RCC 7860 (cell line): ENCODE measurements at regions not wholly inside any gene's neighbourhood (a gene's known extent, or its start where the extent isn't known, plus 50 kb on each side); places are given as distances from the start of the nearest gene placed in this dataset.

Source experiments
- DNase-seq: peaks from one replicate; pipeline ENCODE4 v3.0.0-alpha.2; 2015; ENCODE audit warnings: low spot score
- FAIRE-seq: peaks from 2 replicates; lab custom pipeline; 2012; peaks lifted over from hg19 to GRCh38; lab: Jason Lieb, UNC

GRCh38 chr3:137382005-137382594 is 382.0 kb upstream of the SOX14 start:
- no peak for DNase-seq
- no peak for FAIRE-seq

- FAIRE-seq (no peak), DNase-seq (no peak)
Observed at GRCh38 chr3:137385922-137386321, 378.2 kb upstream of the SOX14 start.

- DNase-seq (no peak), FAIRE-seq (no peak)
Observed at GRCh38 chr3:137409584-137409983, 354.5 kb upstream of the SOX14 start.

- DNase-seq: no peak
- no peak for FAIRE-seq
Observed at GRCh38 chr3:137410028-137410427, 354.1 kb upstream of the SOX14 start.

- FAIRE-seq: no peak
Observed at GRCh38 chr3:137420198-137420995, 343.7 kb upstream of the SOX14 start.

GRCh38 chr3:137438561-137438960 is 325.6 kb upstream of the SOX14 start:
- DNase-seq: no peak
- FAIRE-seq: no peak

More at GRCh38 chr3:137420198-137420995, 343.7 kb upstream of the SOX14 start:
- DNase-seq: no peak

GRCh38 chr3:137460944-137461343 is 303.2 kb upstream of the SOX14 start:
- no peak for DNase-seq
- no peak for FAIRE-seq

- no peak for FAIRE-seq
- no peak for DNase-seq
Observed at GRCh38 chr3:137463131-137463530, 301.0 kb upstream of the SOX14 start.

- no peak for FAIRE-seq
Observed at GRCh38 chr3:137464341-137464740, 299.8 kb upstream of the SOX14 start.

GRCh38 chr3:137468446-137468845 is 295.7 kb upstream of the SOX14 start:
- DNase-seq (no peak), FAIRE-seq (no peak)

More at GRCh38 chr3:137464341-137464740, 299.8 kb upstream of the SOX14 start:
- no peak for DNase-seq

- FAIRE-seq (no peak), DNase-seq (no peak)
Observed at GRCh38 chr3:137469263-137469662, 294.9 kb upstream of the SOX14 start.

- DNase-seq (no peak), FAIRE-seq (no peak)
Observed at GRCh38 chr3:137471130-137471529, 293.0 kb upstream of the SOX14 start.

- DNase-seq (no peak), FAIRE-seq (no peak)
Observed at GRCh38 chr3:137471558-137472204, 292.4 kb upstream of the SOX14 start.

- no peak for FAIRE-seq
- DNase-seq: no peak
Observed at GRCh38 chr3:137477614-137478013, 286.5 kb upstream of the SOX14 start.

- FAIRE-seq (no peak), DNase-seq (no peak)
Observed at GRCh38 chr3:137509354-137510045, 254.6 kb upstream of the SOX14 start.

GRCh38 chr3:137511655-137512054 is 252.5 kb upstream of the SOX14 start:
- FAIRE-seq: no peak

GRCh38 chr3:137514853-137515252 is 249.3 kb upstream of the SOX14 start:
- no peak for FAIRE-seq
- no peak for DNase-seq

More at GRCh38 chr3:137511655-137512054, 252.5 kb upstream of the SOX14 start:
- no peak for DNase-seq

GRCh38 chr3:137519602-137520001 is 244.5 kb upstream of the SOX14 start:
- no peak for FAIRE-seq

GRCh38 chr3:137524751-137525150 is 239.4 kb upstream of the SOX14 start:
- no peak for FAIRE-seq

More at GRCh38 chr3:137519602-137520001, 244.5 kb upstream of the SOX14 start:
- no peak for DNase-seq

GRCh38 chr3:137525471-137525870 is 238.6 kb upstream of the SOX14 start:
- FAIRE-seq: no peak
- no peak for DNase-seq

More at GRCh38 chr3:137524751-137525150, 239.4 kb upstream of the SOX14 start:
- no peak for DNase-seq

GRCh38 chr3:137542049-137542448 is 222.1 kb upstream of the SOX14 start:
- no peak for FAIRE-seq
- DNase-seq: no peak
